Ovary (tissue), 7 donors: ENCODE measurements at regions not wholly inside any gene's neighbourhood (a gene's known extent, or its start where the extent isn't known, plus 50 kb on each side); places are given as distances from the start of the nearest gene placed in this dataset.

Experiments used
- DNase-seq, 5 donors: peaks; one replicate each; pipeline ENCODE4 v3.0.0-alpha.2; 2019 to 2020
- H3K27ac ChIP-seq, 2 donors: fragments of 200-600 bp; one replicate each; pipeline versions ENCODE4 v1.5.1 to v1.8.0; 2019 to 2022
- H3K27me3 ChIP-seq: fragments of 200-600 bp; one replicate; pipeline ENCODE4 v1.8.0; 2022
- H3K36me3 ChIP-seq: fragments of 200-600 bp; sonication (generic); one replicate; pipeline ENCODE4 v1.5.1; 2019
- H3K4me1 ChIP-seq: one replicate; pipeline ENCODE4 v1.8.1; 2013; ENCODE audit warnings: mild to moderate bottlenecking, moderate library complexity; ENCODE audit not compliant: insufficient read depth
- H3K4me3 ChIP-seq: fragments of 200-600 bp; sonication (generic); one replicate; pipeline ENCODE4 v1.5.1; 2017
- H3K9me3 ChIP-seq, 2 donors: fragments of 200-600 bp in 1 of 2; sonication (generic) in 1 of 2; one replicate each; pipeline versions ENCODE4 v1.5.1 to v1.8.1; 2013 to 2019; ENCODE audit warnings: mild to moderate bottlenecking in 1 of 2, moderate library complexity in 1 of 2
- EP300 ChIP-seq: sonication (generic); formaldehyde crosslinking; IDR thresholded peaks from one replicate; pipeline ENCODE4 v1.6.1; 2017; ENCODE audit warnings: antibody characterized with exemption
- POLR2A ChIP-seq: fragments of 450-650 bp; IDR thresholded peaks from one replicate; pipeline ENCODE4 v1.6.1; 2017; ENCODE audit warnings: antibody characterized with exemption, mild to moderate bottlenecking, moderate library complexity
- WGBS, 3 donors: extraction: QIAGEN DNeasy Blood & Tissue Kit in 1 of 3; methylation state at CpG; one replicate each; pipeline versions ENCODE4 v1.1.5 to v1.1.7; 2013 to 2017; 5-methylcytosine and 5-hydroxymethylcytosine counted together
- intact Hi-C, 4 donors: fragments of 100-400 bp; cut with DNase I; formaldehyde crosslinking; loops; one replicate each; pipeline versions ENCODE4 v1.11.0 to v1.15.1; 2022 to 2023
- TF ChIP-seq, protein P1 (sequence below), 3 donors: fragments of 450-650 bp in 2 of 3; fragments of 200-600 bp in 1 of 3; IDR thresholded peaks; one replicate each; pipeline versions ENCODE4 v1.5.1 to v1.8.0; 2016 to 2022; ENCODE audit warnings: antibody characterized with exemption in 3 of 3, mild to moderate bottlenecking in 1 of 3
- donor health status: DM: no; HTN: no; CAD: no; lungs with moderate emphysema.
- donor health status: DM: no; HTN: no; CAD: no.
- donor health status: Bipolar disorder and iron deficiency.
- donor health status: DM: no; HTN: no; CAD: no.
- donor health status: DM: yes; HTN: yes; CAD: no.

DNA sequence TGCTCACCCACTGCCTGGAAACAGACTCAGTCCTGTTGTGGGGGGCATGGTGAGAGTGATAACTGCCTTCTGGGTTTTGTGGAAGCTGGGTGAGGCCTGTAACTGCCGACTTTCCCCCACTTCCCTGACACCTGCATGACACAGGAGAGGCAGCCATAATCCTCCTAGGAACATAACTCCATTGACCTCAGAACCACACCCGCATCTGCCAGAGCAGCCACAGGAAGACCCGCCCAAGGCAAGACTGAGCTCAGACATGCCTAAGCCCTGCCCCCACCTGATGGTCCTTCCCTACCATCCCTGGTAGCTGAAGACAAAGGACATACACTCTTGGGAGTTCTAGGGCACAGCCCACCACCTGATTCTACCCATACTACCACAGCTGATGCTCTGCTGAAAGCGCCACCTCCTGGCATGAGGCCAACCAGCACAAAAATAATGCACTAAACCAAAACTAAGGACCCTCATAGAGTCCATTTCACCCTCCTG is 326.7 kb downstream of the RBM26 start:
- no peak for TF ChIP-seq POLR2A
- TF ChIP-seq, protein P1, sequence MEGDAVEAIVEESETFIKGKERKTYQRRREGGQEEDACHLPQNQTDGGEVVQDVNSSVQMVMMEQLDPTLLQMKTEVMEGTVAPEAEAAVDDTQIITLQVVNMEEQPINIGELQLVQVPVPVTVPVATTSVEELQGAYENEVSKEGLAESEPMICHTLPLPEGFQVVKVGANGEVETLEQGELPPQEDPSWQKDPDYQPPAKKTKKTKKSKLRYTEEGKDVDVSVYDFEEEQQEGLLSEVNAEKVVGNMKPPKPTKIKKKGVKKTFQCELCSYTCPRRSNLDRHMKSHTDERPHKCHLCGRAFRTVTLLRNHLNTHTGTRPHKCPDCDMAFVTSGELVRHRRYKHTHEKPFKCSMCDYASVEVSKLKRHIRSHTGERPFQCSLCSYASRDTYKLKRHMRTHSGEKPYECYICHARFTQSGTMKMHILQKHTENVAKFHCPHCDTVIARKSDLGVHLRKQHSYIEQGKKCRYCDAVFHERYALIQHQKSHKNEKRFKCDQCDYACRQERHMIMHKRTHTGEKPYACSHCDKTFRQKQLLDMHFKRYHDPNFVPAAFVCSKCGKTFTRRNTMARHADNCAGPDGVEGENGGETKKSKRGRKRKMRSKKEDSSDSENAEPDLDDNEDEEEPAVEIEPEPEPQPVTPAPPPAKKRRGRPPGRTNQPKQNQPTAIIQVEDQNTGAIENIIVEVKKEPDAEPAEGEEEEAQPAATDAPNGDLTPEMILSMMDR (IDR thresholded peaks at IDR 0.05): no peak
- TF ChIP-seq EP300: no peak
- intact Hi-C loops: no loop called here
- DNase-seq: no peak
- H3K9me3 ChIP-seq: no peaks in the 10 kb centered on the region
- H3K27ac ChIP-seq: no peak overlapping the region
- no peaks in the 10 kb centered on the region for H3K27me3 ChIP-seq
- WGBS, 3 donors: 89 to 94% (median 91%) methylated on average over 4 of the region's 4 CpGs
- H3K4me1 ChIP-seq: no peaks in the 10 kb centered on the region
- H3K36me3 ChIP-seq: no peaks in the 10 kb centered on the region
- no peak overlapping the region for H3K4me3 ChIP-seq

DNA sequence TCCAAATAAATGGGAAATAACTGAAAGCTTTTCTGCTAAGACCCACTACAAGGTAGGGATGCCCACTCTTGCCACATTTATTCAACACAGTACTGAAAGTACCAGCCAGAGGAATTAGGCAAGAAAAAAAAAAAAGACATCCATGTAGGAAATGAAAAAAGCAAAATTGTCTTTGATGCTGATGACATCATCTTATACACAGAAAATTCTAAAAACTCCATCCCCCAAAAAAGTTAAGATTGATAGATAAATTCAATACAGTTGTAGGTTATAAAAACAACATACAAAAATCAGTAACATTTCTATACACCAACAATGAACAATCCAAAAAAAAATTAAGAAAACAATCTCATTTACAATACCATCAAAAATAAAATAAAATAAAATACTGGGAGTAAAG is 330.4 kb downstream of the RBM26 start:
- intact Hi-C loops: no loop called here

DNA sequence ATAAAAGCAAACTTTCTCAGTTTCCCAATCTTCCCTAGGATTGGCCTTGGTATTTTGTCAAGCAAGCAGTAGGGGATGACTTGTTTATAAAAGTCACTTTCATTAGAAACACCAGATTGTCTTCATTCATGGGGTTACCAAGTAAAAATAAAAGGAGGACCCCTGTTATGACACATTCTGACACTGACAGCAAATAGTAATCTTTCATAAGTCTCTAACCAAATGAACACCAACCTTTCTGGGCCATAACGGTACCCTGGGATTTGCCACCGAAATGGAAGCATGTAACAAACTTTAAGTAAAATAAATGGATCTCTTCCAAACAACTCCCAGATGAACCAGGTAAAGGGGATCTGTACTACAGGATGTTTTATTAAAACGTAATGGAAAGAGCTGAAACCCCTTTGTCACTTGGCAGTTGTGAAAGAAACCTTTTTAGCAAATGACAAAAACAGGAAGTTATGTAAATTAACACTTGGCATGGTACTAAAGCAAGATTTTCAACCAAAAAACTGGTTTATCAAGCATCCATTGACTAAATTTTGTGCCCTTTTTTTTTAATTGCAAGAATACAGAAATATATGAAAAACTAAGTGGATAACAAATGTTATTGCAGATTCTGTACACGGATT is 335.6 kb downstream of the RBM26 start:
- intact Hi-C loops: no loop called here
- H3K27ac ChIP-seq: no peak overlapping the region
- H3K36me3 ChIP-seq: no peaks in the 10 kb centered on the region
- WGBS, 3 donors: 57 to 65% (median 57%) methylated on average over 4 of the region's 4 CpGs
- no peaks in the 10 kb centered on the region for H3K27me3 ChIP-seq
- H3K4me3 ChIP-seq: no peak overlapping the region
- H3K9me3 ChIP-seq: no peaks in the 10 kb centered on the region
- no peaks in the 10 kb centered on the region for H3K4me1 ChIP-seq
- TF ChIP-seq EP300: no peak
- no peak for TF ChIP-seq POLR2A
- no peak for DNase-seq

More for the DNA sequence above, 330.4 kb downstream of the RBM26 start:
- no peak overlapping the region for H3K4me3 ChIP-seq
- no peaks in the 10 kb centered on the region for H3K4me1 ChIP-seq
- TF ChIP-seq, protein P1 (IDR thresholded peaks at IDR 0.05): no peak
- TF ChIP-seq EP300 (no peak), POLR2A (no peak)
- no peaks in the 10 kb centered on the region for H3K9me3 ChIP-seq
- H3K27me3 ChIP-seq: no peaks in the 10 kb centered on the region
- no peak for DNase-seq
- H3K36me3 ChIP-seq: no peaks in the 10 kb centered on the region
- no peak overlapping the region for H3K27ac ChIP-seq

DNA sequence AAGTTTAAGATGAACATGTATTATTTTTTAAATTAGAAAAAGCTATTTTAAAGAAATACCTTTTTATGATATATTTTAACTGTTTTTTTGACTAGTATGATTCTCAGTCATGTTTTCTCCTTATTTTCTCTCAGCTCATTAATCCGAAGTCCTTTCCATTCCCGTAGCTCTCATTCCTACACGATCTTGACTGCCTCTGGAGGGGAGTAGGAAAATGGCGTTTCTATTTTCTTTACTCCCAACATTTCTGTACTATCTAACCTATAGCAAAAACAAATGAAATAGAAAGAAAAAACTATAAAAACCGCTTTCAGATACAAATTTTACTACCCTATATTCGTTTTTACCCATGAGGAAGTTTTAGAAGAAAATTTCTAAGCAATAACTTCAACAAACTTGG is 343.8 kb downstream of the RBM26 start:
- H3K27me3 ChIP-seq: no peaks in the 10 kb centered on the region
- no peak for TF ChIP-seq EP300
- no peak for TF ChIP-seq POLR2A
- TF ChIP-seq, protein P1 (IDR thresholded peaks at IDR 0.05): no peak
- 60 to 74% (median 63%) methylated on average over 6 of the region's 6 CpGs for WGBS, 3 donors

DNA sequence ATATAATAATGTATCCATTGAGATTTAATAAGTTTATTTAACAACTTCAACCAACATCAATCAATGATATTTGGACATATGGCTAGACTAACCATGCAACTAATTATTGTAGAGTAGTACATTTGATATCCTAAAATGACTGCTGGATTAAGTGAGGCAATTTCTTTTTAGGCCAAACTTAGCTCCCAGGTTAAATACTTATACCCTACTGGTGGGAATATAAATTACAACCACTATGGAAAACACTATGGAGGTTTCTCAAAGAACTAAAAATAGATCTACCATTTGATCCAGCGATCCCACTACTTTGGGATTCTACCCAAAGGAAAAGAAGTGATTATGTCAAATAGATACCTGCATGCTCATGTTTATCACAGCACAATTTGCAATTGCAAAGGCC is 345.8 kb downstream of the RBM26 start:
- Histone ChIP-seq H3K27me3 (no peaks in the 10 kb centered on the region), H3K9me3 (no peaks in the 10 kb centered on the region), H3K27ac (no peak overlapping the region), H3K36me3 (no peaks in the 10 kb centered on the region), H3K4me3 (no peak overlapping the region), H3K4me1 (no peaks in the 10 kb centered on the region)
- intact Hi-C loops: no loop called here
- no peak for DNase-seq
- no peak for TF ChIP-seq EP300
- TF ChIP-seq, protein P1 (IDR thresholded peaks at IDR 0.05): no peak
- no peak for TF ChIP-seq POLR2A
- WGBS, 3 donors: 82 to 91% (median 84%) methylated on average over 1 of the region's 1 CpG

More for the DNA sequence above, 343.8 kb downstream of the RBM26 start:
- intact Hi-C loops: no loop called here
- no peak for DNase-seq
- no peak overlapping the region for H3K4me3 ChIP-seq
- no peaks in the 10 kb centered on the region for H3K36me3 ChIP-seq
- no peaks in the 10 kb centered on the region for H3K4me1 ChIP-seq
- H3K9me3 ChIP-seq: no peaks in the 10 kb centered on the region
- no peak overlapping the region for H3K27ac ChIP-seq
